ENCODE measurements at regions not wholly inside any gene's neighbourhood (a gene's known extent, or its start where the extent isn't known, plus 50 kb on each side); places are given as distances from the start of the nearest gene placed in this dataset.

- no peak for TF ChIP-seq CTCF (IDR thresholded peaks at IDR 0.05; ENCODE audit: insufficient read depth, missing control alignments)
- FAIRE-seq (no peak), DNase-seq (ENCODE audit: insufficient read length, low spot score) (no peak)
Observed at GRCh38 chr20:57794600-57795341, 85.0 kb upstream of the PMEPA1 start.

- no peak for TF ChIP-seq CTCF (IDR thresholded peaks at IDR 0.05; ENCODE audit: insufficient read depth, missing control alignments)
- FAIRE-seq (no peak), DNase-seq (ENCODE audit: insufficient read length, low spot score) (no peak)
Observed at GRCh38 chr20:57794036-57794435, 84.2 kb upstream of the PMEPA1 start.

- DNase-seq (ENCODE audit: insufficient read length, low spot score) (no peak), FAIRE-seq (no peak)
- TF ChIP-seq CTCF (IDR thresholded peaks at IDR 0.05; ENCODE audit: insufficient read depth, missing control alignments): no peak
Observed at GRCh38 chr20:57793421-57793820, 83.6 kb upstream of the PMEPA1 start.

DNA sequence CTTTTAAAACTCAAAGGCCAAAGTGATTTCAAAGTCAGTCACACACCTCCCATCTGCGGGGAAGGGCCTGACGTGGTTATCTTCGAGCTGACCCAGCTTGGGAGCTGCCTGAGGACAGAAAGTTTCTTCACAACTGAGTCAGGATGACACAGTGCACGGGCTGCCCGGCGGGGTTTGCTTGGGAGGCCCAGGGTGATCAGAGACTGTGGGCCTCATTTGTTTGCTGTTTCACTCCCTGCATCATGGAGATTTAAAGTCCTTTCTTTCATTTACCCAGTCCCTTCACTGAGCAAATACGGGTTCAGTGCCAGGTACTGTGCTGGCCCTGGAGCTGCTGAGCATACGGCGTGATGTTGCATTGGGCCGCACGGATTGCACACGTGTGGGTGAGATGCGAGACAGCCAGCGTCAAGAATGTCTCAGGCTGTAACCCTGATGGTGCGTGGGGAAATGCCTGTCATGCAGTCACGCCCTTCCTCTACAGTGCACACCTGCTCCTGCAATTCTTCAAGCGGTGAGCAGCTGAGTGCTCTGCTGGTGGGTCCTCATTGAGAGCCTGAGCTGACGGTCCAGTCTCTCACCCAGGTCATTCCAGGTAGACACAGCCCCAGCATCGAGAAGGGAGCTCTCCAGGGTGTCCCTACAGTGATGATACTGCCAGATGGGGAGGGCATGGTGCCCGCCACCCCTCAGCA, 82.7 kb upstream of the PMEPA1 start:
- no peak for TF ChIP-seq CTCF (IDR thresholded peaks at IDR 0.05; ENCODE audit: insufficient read depth, missing control alignments)
- DNase-seq (ENCODE audit: insufficient read length, low spot score): no peak
- no peak for FAIRE-seq

GRCh38 chr20:57791966-57792365, 82.2 kb upstream of the PMEPA1 start:
- no peak for TF ChIP-seq CTCF (IDR thresholded peaks at IDR 0.05; ENCODE audit: insufficient read depth, missing control alignments)
- FAIRE-seq (no peak), DNase-seq (ENCODE audit: insufficient read length, low spot score) (no peak)

GRCh38 chr20:57791178-57791962, 81.6 kb upstream of the PMEPA1 start:
- DNase-seq (ENCODE audit: insufficient read length, low spot score) (no peak), FAIRE-seq (no peak)
- no peak for TF ChIP-seq CTCF (IDR thresholded peaks at IDR 0.05; ENCODE audit: insufficient read depth, missing control alignments)
